ENCODE measurements at regions not wholly inside any gene's neighbourhood (a gene's known extent, or its start where the extent isn't known, plus 50 kb on each side); places are given as distances from the start of the nearest gene placed in this dataset.
A peak's percentile ranks its signal among the peaks of the same experiment; 100 is the strongest.

GRCh38 chr3:184659797-184660301, 52.0 kb downstream of the MAGEF1 start:
- no peak for DNase-seq

- DNase-seq: peak; percentile 29 to 52 (median 46)
Measured at GRCh38 chr3:184658223-184658928, 53.5 kb downstream of the MAGEF1 start.

- DNase-seq: no peak
Measured at GRCh38 chr3:184656829-184657681, 54.8 kb downstream of the MAGEF1 start.

- no peak for DNase-seq
Measured at GRCh38 chr3:184656458-184656828, 55.4 kb downstream of the MAGEF1 start.

- DNase-seq: no peak
Measured at GRCh38 chr3:184655597-184655996, 56.3 kb downstream of the MAGEF1 start.

GRCh38 chr3:184654375-184654774, 57.5 kb downstream of the MAGEF1 start:
- no peak for DNase-seq

- no peak for DNase-seq
Measured at GRCh38 chr3:184652465-184652864, 59.4 kb downstream of the MAGEF1 start.

- DNase-seq: no peak
Measured at GRCh38 chr3:184651904-184652303, 60.0 kb downstream of the MAGEF1 start.

GRCh38 chr3:184648636-184649035, 63.2 kb downstream of the MAGEF1 start:
- no peak for DNase-seq

- no peak for DNase-seq
Measured at GRCh38 chr3:184647405-184647936, 64.4 kb downstream of the MAGEF1 start.

GRCh38 chr3:184645336-184645735, 66.5 kb downstream of the MAGEF1 start:
- no peak for DNase-seq

- no peak for DNase-seq
Measured at GRCh38 chr3:184643442-184643841, 68.4 kb downstream of the MAGEF1 start.

GRCh38 chr3:184642631-184643285, 69.1 kb downstream of the MAGEF1 start:
- no peak for DNase-seq

GRCh38 chr3:184641430-184641829, 70.4 kb downstream of the MAGEF1 start:
- DNase-seq: no peak

GRCh38 chr3:184639351-184639750, 72.5 kb downstream of the MAGEF1 start:
- DNase-seq: no peak

- DNase-seq: peak; percentile 61 to 77 (median 75)
Measured at GRCh38 chr3:184637705-184638104, 74.2 kb downstream of the MAGEF1 start.

- peak; percentile 56 to 63 (median 63) for DNase-seq
Measured at GRCh38 chr3:184636741-184637316, 75.0 kb downstream of the MAGEF1 start.

- no peak for DNase-seq
Measured at GRCh38 chr3:184635774-184636173, 74.2 kb downstream of the EPHB3 start.

- no peak for DNase-seq
Measured at GRCh38 chr3:184635126-184635525, 73.5 kb downstream of the EPHB3 start.

- DNase-seq: no peak
Measured at GRCh38 chr3:184633237-184633579, 71.6 kb downstream of the EPHB3 start.

- DNase-seq: no peak
Measured at GRCh38 chr3:184632551-184633236, 71.1 kb downstream of the EPHB3 start.

Measured in suppressor macrophage treated with lipopolysaccharide for 1 hour (primary cell).